HG03175 (cell line): ENCODE measurements at regions not wholly inside any gene's neighbourhood (a gene's known extent, or its start where the extent isn't known, plus 50 kb on each side); places are given as distances from the start of the nearest gene placed in this dataset.

Experiments used
- ATAC-seq: cut with Tn5 transposase; IDR thresholded peaks from one replicate; pipeline ENCODE4 v1.9.1; 2021; ENCODE audit warnings: mild to moderate bottlenecking, moderate library complexity; ENCODE audit not compliant: unreplicated experiment

DNA sequence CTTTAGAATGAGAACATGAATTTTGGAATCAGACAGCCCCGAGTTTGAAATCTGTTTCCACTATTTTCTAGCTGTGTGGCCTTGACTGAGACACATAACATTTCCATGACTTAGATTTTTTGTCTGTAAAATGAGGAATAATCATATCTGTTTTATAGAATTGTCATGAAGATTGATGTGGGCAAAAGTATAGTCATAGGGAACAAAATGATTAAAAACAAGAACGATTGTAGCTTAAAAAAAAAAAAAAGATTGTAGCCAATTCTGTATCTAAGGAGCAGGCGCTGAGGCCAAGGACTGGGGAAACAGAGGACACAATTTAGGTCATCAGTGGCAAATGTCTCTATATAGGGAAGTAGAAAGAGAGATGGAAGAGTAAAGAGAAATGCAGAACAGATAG is 201.6 kb upstream of the C1QTNF7 start:
- ATAC-seq, result no peak

- ATAC-seq, result peak; percentile 87
Observed at GRCh38 chr4:15231265-15232091, 196.4 kb upstream of the C1QTNF7 start.

DNA sequence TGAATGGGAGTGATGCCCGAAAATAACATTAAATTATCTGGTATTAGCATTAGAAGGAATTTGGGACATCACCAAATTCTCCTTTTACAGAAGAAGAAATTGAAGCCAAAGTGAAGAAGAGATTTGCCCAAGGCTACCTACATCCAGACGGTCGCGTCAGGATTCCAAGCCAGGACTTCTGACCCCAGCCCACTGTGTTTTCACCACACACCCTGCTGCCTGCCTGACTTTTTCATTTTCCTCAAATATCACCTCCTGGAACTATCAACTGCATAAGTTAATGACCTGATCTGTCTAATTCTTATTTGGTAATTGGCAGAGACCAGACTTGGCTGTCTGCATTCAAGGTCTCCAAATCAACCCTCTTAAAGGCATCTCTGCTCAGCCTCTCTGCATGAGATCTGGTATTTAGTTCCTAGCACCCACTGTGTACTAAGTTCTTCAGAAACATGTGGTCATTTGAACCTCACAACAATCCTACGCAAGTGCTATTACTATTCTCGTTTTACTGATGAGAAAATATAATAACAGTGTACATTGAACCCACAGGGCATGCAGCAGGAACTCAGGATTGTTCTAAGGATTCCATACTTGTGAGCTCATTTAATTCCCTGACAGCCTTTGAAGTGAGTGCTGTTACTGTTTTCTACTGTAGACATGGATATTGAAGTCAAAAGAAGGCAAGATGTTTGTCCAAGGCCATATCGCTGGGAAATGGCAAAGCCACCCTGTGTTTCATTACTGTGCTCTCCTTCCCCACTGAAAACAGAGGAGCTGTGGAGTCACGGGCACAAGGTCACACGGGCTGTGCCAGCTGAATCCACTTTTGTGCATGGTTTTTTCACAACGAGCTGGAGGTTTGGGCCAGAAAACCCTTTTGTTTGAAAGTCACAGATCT is 195.2 kb upstream of the C1QTNF7 start:
- no peak for ATAC-seq

GRCh38 chr4:15233264-15233597 is 194.6 kb upstream of the C1QTNF7 start:
- ATAC-seq, result no peak

GRCh38 chr4:15233626-15234025 is 194.2 kb upstream of the C1QTNF7 start:
- no peak for ATAC-seq

DNA sequence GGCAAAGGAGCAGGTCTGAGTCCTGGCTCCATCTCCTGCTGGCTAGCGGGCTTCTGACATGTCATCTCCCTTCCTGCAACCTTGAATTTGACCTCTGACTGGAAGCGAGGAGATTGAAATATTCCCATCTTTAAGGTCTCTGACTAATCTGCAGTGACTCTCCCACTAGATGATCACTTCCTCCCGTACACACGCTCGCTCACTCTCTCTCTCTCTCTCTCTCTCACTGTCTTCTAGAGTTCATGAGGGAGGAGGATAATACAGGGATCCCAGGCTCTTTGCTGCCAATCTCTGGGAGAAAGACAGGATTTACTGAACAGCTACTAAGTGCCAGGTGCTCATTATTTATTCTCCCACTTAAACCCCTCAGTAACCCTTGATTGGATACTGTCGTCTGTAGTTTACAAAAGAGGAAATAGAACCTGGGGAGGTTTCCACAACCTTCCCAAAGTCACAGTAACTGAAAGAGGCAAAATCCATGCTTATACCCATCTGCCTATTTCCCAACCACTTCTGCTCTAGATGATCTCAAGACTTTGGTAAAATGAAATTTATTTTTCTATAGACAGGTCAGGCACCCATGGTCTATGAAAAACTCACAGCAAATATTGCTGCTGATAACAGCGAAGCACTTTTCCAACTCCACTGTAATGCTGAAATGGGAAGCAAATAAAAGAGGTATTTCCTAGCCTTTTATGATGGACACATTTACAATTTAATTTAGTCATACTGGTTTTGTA is 193.5 kb upstream of the C1QTNF7 start:
- no peak for ATAC-seq

DNA sequence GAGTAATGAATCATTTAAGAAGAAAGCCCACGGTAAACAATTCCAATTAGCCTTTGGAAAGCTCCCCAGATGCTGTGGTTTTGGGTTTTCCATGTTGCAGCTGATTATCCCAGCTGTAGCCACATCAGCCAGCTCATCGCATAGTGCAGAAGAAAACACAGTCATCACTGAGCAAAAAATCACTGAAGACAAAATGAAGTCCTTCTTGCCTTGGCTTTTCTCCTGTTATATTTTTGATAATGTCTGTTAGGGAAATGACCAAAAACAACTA is 193.0 kb upstream of the C1QTNF7 start:
- no peak for ATAC-seq

DNA sequence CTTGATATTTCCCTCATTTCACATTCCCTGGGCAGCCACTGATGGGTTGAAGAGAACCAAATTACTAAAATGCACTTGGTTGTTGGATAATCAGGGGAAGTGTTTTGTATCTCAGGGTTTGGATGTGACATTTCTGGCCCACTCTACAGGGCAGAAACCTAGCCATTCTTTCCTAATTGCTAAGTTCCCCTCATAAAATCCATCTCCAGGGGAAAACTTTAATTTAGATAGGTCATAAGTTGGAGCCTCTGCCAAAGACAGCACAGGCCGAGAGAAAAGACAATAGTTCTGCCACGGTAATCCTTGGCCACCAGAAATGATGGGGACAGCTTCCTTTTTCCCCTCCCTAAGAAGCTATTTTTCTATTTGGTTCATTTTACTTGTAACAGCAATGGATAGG is 192.7 kb upstream of the C1QTNF7 start:
- ATAC-seq, result no peak

DNA sequence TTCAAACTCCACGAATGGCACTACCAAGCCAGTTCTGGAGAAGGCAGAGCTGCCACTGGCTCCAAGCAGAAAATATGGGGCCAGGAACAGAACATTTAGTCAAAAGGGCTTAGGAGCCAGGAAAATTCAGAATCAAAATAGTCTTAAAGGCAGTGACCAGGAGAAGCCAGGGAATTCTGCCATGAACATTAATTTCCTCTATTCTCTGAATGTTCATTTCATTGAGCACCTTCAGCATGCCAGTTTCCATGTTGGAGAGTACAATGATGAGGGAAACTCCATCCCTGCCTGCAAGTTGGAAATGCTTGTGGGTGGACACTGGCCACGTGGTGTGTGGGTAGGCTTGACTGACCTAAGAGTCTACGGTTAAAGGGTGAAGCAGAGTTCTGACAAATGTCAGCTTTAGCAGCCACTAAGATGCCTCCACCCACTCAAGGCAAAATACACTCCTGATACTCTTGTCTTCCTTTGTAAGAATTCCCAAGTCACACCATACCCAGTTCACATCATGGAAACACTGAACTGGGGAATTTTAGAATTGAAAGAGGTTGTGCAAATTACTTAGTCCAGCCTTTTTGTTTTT is 190.1 kb upstream of the C1QTNF7 start:
- no peak for ATAC-seq

GRCh38 chr4:15238720-15239119 is 189.1 kb upstream of the C1QTNF7 start:
- peak; percentile 65 for ATAC-seq

- ATAC-seq, result no peak
Observed at GRCh38 chr4:15239866-15240265, 188.0 kb upstream of the C1QTNF7 start.

- no peak for ATAC-seq
Observed at GRCh38 chr4:15240764-15241163, 187.1 kb upstream of the C1QTNF7 start.

- no peak for ATAC-seq
Observed at GRCh38 chr4:15242021-15242420, 185.8 kb upstream of the C1QTNF7 start.

GRCh38 chr4:15244354-15244753 is 183.5 kb upstream of the C1QTNF7 start:
- no peak for ATAC-seq

DNA sequence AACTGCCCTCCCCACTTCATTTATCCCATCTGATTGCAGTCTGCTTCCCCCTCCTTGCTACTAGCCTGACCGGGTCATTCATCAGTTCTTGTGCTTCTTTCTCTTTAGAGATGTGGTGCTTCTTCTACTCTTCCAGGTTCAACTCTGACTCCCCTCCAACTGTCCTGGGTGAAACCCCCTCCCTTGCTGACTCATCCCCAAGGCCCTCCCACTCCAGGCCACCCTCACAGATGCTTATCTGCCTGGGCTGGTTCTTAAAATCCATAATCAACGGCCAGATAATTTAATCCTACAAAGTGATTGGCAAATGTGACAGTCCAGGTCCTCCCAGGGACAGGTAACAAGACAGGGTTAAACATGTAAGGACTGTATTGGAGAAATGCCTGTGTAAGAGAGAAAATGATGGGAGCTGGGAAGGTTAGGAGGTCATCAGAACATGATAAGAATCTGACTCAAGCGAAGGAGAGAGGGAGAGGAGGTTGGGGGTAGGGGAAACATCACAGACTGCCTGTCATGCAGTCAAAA is 182.8 kb upstream of the C1QTNF7 start:
- no peak for ATAC-seq

- no peak for ATAC-seq
Observed at GRCh38 chr4:15250021-15250441, 177.8 kb upstream of the C1QTNF7 start.

GRCh38 chr4:15253349-15253748 is 174.5 kb upstream of the C1QTNF7 start:
- ATAC-seq, result peak; percentile 75

DNA sequence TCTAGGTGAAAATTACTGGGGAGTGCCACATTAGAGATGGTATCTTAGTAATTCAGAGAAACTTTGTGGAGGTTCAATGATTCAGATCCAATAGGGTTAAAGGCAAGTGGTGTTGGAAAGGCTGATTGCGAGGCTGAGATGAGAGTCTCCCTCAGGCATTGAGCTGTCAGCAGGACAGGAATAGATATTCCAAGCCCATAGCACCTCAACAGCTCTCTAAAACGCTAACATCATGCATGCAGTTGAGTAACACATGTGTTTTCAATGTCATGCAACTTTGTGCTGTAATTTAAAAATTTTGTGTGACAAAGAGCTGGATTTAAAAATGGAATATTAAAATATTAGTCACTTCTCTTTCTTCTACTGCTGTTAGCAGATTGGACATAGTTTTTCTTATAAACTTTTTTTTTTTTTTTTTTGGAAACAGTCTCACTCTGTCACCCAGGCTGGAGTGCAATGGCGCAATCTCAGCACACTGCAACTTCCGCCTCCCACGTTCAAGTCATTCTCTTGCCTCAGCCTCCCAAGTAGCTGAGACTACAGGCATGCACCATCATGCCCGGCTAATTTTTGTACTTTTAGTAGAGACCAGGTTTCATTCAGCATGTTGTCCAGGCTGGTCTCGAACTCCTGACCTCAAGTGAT is 173.5 kb upstream of the C1QTNF7 start:
- no peak for ATAC-seq

- no peak for ATAC-seq
Observed at GRCh38 chr4:15255537-15255936, 172.3 kb upstream of the C1QTNF7 start.

DNA sequence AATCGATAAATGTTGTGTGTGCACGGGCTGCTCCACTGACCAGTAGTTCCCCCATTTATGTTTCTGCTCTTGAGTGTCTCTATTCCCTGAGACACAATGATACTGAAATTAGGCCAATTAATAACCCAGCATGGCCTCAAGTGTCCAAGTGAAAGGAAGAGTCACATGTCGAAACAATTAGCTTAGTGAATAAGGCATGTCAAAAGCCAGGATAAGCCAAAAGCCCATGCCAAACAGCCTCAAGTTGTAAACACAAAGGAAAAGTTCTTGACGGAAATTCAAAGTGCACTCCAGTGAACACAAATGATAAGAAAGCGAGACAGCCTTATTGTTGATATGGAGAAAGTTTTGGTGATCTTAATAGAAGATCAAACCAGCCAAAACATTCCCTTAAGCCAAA is 167.1 kb upstream of the C1QTNF7 start:
- ATAC-seq, result no peak

DNA sequence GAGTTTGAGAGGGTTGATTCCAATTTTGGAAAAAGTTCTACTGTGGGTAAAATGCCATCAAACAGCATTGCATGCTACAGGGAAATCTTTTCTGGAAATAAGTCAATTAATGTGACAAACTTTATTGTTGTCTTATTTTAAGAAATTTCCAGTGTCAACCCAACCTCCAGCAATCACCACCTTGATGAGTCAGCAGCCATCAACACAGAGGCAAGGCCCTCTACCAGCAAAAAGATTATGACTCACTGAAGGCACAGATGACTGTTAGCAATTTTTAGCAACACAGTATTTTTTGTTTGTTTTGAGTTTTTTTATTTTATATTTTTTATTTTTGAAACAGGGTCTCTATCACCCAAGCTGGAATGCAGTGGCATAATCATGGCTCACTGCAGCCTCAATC is 165.4 kb upstream of the C1QTNF7 start:
- ATAC-seq, result no peak
